HG03378 (cell line): ENCODE measurements at regions not wholly inside any gene's neighbourhood (a gene's known extent, or its start where the extent isn't known, plus 50 kb on each side); places are given as distances from the start of the nearest gene placed in this dataset.

ENCODE experiments used
- ATAC-seq: cut with Tn5 transposase; IDR thresholded peaks from one replicate; pipeline ENCODE4 v1.9.1; 2021; ENCODE audit warnings: mild to moderate bottlenecking, moderate library complexity; ENCODE audit not compliant: unreplicated experiment

DNA sequence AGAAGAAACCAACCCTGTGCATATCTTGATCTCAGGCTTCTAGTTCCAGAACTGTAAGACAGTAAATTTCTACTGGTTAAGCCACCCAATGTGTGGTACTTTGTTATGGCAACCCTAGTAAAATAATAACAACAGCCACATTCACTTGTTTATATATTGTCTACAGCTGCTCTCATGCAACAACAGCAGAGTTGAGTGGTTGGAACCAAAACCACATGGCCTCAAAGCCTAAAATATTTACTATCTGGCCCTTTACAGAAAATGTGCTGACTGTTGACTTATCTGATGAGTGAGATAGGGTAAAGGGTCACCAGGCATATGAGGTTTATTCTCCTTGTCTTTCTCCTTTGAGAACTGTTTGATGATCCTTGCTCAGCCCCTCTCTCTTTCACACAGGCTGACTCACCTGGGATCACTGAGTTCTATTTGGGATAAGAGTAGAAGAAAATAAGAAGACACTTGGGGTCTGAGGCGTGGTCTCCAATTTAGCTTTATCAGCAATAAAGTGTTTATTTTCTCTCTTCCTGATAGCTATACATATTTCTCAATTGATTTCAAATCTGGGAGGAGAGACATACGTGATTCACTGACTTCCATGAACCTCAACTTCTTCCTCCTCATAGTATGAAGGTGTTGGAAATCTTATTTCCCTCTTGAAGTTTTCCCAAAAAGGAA is 227.5 kb upstream of the STARD13 start:
- ATAC-seq = no peak

DNA sequence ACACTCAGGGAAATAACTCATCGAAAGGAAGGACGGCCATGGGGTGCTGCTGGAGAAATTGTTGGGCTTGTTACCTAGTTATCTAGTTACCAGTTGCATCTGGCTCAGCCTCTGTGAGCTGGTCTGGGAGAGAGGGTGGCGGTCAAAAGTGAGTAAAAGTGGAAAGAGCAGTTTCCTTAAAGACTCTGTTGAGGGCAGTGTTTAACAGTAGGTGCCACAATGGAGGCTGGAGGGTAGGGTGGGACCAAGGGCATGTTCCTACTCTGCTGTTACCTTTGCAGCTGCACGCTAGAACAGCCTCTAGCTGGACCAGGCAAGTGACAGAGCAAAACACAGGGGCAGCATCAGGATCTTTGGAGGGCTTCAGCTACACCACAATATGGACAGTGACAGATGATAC is 228.8 kb upstream of the STARD13 start:
- no peak for ATAC-seq

DNA sequence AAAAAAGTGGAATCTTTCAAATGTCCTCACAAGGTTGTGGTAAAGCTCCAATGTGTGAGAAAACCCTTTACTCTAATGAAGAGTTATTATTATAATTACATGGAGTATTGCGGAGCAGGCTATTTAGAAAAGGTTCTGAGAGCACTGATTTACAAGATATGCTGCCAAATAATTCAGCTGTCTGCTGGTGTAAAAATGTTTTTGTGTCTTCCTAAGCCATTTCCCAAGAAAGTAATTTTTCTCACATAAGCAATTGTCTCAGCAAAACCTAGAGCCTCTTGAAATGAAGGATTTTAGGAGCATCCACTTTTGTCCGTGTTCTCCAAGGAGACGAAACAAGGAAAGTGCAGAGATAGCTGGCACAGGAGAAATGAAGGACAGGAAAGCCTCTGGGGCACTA is 229.6 kb upstream of the STARD13 start:
- ATAC-seq = no peak

DNA sequence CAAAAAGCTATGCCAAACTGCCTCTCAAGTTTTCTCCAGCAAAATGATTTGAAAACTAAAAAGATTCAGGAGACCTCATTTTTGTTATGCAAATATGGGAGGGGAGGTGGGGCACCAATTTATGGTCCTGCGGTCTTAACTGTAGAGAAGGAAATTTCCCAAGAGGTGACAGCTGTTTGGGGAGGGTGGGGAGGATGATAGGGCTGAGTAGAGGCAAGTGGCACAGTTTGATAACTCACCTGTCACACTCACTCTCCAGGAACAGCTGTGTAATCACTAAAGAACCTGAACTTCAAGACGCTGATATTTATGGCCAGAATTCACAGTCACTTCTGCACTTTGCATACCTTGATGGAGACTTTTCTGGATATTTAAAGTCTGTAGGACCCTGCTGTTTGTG is 232.9 kb upstream of the STARD13 start:
- no peak for ATAC-seq

DNA sequence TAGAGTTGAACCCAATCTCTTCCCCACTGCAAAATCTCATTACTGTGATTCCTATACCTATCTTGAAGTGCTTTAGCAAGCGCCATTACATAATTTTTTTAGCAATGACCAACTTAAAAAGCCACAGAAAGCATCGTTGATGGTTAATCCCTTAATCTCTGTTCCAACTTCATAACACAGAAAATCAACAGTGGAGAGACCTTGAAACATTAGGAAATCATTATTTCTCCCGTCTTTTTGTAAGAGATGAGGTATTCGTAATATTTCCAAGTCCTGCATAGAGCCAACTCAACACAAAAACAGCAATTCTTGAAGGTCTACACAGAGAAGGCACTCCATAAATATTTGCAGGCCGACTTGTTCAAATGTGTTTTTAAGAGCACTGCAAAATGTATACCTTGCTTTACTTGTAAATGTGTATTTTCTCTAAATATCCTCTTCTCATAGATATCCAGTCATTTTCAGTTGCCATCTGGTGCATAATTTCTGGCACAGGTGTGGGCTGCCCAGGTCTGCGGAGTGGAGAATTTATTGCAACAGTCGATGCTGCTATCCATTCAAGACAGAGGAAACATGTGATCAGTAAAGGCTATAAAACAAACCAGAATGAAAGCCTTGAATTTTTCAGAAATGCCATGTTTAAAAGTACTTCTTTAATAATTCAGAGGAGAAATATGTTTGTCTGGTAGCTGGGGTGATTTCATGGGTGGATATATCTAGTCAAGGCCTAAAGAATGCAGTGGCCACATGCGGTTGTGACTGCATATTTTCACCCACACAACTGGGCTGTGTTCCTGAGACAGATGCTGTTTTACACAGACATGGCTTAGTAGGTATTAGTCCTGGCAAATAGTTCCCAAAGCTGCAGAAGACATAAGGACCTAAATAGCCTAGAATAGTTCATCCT is 234.3 kb upstream of the STARD13 start:
- ATAC-seq = no peak

DNA sequence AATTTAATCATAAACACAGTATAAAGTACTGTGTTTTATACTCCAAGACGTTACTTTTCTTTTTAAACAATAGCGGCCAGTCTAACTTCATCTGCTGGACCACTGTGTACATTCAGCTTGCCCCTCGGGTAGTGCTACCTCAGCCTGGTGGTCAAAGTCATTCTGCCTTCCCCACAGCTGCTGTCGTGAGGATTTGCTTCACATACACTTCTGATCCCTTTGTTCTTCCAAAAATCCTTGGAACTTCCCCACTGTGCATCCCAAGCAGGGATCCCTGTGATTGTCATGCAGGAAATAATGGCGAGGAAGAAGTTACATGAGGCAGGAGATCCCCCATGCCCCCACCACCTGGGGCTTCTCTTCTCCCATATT is 234.9 kb upstream of the STARD13 start:
- ATAC-seq = no peak

DNA sequence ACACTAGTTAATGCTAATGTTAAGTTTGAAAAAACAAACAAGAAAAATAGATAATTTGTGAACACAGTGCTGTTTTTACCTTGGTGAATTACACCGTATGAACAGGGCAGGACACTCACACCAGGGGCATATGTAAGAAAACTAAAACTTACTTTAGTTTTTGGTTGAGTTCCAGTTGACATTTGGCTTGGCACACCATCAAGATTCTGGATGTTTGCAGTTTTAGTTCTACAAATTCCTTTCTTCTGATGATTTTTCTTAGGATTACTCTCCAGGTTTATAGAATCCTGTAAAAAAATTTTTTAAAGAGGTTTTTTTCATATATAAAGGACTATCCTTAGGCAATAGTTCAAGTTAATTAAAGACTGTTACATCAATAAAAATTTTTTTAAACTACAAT is 238.5 kb upstream of the STARD13 start:
- no peak for ATAC-seq

DNA sequence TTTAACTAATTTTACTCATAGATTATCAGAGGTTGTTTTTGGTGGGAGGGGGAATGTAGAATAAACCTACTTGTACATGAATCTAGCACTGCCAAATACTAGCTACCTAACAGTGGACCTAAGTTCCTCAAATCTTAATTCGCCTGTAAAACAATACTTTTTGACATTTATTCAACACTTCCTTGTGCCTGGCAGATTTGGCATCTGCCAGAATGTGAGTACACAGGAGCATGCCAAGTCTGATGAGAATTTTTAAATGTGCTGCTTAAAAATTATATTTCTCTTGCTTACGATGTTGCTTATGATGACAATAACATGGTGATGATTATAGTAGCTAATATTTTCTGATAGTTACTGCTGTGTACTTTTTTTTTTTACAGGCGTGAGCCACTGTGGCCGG is 240.2 kb upstream of the STARD13 start:
- no peak for ATAC-seq

DNA sequence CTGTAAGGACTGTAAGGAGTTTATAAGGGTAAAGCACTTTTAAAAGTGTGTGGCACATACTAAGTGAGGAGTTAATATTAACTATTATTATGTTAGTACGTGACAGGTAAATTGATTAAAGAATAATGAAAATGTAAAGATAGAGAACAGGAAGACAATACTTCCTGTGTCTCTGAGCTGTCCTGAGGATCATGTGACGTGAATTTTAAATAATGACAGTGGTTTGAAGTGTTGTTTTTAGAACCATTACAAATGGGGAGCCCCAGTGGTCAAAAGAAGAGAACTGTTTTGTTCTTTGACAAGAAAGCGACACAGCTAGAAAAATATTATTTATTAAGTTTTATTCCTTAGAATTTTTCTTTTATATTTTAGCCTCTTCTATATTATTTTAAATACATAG is 241.2 kb upstream of the STARD13 start:
- no peak for ATAC-seq

DNA sequence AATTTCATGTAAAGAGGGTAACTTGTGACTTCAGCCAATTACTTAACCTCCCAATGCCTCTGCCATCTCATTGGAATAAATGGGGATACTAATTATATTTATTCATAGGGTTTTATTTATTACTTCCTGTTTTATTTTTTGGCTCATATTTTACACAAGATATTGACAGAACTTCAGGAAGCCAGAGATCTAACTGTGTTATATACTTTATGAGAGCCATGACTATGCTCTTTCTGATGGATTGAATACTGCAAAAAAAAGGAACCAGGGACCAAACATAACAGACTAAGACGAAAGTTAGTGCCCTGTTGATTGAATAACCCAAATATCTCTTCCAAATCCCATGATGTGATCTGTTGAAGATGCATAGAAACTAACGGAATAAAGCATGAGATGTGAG is 243.3 kb upstream of the STARD13 start:
- no peak for ATAC-seq

DNA sequence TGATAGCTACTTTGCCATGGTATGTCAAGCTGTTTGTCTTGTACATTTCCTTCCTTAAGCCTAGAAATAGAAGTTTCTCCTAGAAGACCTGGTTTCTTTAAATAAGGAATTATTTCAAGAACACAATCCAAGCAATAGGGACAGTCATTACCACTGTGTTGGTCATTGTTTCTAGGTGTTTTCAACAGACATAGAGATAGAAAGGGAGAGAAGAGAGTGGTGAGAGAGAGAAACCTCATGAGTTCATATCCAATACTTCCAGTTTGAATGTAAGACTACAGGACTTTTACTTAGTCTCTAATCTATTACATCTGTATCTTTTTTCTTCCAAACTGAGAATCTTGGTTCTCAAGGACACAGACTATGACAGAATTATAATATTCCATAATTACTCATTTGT is 245.9 kb upstream of the STARD13 start:
- ATAC-seq = no peak

DNA sequence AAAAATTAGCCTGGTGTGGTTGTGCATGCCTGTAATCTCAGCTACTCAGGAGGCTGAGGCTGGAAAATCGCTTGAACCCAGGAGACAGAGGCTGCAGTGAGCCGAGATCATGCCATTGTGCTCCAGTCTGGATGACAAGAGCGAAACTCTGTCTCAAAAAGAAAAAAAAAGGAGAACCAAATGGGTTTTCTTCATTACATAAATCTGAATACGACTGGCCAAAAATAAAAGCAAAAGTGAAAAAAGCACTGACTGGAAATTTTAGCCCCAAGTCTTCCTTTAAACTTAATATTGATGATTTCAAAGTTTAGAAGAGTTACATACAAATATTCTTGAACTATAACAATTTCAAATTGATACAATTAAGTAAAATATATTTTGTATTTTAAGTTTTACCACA is 249.5 kb upstream of the STARD13 start:
- ATAC-seq = no peak

DNA sequence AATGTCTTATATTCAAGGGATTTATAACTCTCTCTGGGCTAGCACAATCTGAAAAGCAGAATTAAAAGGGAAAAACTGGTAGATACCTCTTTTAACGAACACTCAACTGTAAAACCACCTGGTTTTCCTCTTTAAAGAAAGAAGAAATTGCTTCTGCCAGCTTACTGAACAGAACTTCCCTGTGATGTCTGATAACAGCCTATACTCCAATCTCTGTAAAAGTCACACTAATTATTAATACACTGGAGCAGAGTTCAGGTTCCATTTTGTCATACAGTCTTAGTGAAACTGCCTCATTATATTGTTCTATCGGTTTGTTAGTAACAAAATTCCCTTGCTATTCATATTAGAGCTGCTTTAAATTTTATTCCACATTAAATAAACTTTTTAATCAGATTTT is 251.0 kb upstream of the STARD13 start:
- ATAC-seq = no peak

DNA sequence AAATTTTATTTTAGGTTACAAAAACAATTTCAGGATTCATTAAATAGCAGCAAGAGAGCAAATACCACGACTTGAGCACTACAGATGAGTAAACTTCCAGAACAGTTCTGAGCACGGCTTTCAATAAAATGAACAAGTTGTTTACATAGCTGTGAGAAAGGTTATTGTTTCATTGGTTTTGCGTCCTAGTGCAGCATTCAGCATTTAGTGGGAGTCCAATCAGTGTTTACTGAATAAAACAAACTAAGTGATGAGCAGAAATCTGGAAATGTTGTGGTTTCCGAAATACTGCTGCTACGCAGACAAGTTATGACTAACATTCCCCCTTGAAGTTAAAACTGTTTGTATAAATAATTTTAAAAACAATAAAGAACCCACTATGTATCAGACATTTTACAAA is 251.5 kb upstream of the STARD13 start:
- ATAC-seq = no peak

DNA sequence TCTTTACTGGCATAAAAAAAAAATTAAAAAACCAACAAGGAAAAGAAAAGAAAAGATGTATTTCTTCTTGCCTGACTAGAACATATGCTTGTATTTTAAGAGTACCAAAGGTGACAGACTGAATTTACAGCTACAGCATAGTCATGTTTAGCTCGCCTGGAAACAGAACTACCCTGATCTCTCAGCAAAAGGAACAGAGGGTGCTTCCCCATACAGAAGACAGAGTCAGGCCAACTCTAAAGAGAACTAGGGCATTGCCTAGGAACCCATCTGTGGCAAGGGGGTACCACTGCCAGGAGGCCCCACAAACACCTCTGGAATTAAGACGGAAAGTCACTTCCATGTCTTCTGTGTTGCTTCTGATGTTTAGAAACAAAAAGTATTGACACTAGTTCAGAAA is 252.1 kb upstream of the STARD13 start:
- ATAC-seq = no peak

DNA sequence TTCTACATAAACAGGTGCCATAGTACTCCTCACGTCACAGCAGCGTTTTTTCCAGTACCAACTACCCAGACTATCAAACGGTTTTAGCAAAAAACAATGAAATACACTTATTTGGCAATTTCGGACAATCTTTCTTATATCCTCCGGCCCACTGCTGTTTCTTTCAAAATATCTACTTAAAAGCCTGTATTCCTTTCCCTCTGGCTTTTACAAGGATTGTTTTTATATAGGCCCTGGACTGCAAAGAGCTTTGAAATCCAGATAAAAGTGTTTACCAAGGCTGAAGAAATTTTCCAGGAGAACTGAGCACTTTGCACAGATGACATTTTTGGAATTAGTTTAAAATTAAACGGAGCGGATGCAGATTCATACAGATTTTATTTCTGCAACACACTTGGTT is 255.9 kb upstream of the STARD13 start:
- no peak for ATAC-seq

DNA sequence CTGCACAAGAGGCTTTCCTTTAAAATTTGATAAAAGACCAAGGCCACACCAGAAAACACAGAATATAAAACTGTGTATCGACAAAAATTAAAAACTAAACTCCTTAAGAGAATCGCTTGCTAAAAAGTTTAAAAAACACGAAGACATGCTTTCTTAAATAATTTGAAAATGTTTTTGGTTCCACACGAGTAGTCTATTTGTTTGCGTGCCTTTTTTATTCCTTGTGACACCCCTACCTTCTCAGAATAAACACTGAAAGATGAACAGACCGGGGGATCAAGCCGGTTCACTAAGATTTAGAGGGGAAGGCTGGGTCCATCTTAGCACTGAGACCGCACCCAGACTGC is 256.4 kb upstream of the STARD13 start:
- no peak for ATAC-seq

DNA sequence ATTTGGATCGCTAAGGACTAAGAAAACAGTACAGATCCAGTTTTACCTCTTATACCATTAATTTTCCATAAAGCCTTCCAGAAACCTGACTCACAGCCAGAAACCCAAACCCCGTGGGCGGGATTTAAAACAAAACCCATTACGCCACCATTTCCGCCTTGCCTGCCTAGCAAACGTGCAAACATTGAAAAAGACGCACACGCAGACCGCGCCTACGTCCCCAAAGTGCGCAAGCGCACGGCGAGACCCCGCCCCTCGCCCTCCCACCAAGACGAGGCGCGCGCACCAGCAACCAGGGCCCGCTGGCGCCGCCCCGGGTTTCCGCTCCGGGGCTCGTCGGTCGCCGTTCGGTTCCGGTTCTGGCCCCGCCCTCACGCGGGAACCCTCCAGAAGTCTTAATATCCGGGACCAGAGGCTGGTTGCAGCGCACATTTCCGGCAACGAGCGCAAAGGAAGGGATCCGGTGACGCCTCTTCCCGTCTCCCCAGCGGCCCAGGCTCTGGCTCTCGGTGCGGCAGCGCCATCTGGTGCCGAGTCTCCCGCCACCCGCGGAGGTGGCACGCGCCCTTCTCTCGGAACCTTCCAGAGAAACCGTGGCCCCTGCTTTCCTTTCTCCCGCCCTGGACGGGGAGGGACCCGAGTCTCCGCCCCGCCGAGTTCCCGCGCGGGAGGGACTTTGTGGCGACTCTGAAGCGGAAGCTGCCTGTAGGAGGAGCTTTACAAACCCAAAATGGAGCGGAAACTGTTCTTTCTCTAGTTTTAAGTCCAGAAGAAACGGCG is 256.9 kb upstream of the STARD13 start:
- ATAC-seq = peak; percentile 84

DNA sequence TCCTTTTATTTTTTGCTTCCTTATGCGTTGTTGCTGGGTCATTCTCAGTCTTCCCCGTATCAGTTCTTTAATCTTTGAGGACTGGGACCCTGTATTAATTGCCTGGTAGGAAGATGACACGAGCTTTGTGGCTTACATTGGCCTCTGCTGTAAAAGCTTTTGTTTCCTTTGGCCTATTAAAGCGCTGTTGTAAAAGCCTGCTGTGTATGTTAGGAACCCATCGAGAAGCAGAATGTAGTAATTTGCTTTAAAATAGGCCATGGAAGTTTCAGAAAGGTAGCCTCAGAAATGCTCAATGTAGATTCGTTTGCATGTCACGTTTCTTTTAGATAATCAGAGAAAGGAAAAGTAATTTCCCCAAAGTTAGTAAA is 257.5 kb upstream of the STARD13 start:
- peak; percentile 8 for ATAC-seq

DNA sequence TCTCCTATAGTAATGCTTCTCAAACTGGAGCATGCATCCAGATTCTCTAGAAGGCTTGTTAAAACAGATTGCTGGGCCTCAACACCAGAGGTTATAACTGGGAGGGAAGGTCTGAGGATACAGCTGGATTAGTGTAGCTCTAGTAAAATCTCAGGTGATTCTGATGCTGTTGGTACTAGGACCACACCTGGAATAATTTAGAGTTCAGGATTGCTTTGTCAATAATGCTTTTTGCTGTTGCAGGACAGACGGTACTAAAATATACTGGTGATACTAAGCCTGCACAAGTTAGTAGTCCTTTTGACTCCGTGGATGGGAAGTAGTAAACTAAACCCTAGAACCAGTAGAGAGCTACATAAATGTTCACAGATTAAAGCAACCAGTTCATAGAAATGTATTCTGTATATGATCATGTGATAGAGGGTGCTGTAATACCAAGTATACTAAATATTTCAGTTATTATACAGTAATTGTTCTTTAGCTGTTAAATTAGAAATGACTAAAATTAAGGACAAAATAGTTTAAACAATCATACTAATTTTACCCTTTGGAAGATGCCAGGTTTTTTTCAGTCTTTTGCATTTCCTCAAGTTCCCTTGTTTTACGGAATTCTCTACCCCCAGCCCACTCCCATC is 258.2 kb upstream of the STARD13 start:
- ATAC-seq = no peak

DNA sequence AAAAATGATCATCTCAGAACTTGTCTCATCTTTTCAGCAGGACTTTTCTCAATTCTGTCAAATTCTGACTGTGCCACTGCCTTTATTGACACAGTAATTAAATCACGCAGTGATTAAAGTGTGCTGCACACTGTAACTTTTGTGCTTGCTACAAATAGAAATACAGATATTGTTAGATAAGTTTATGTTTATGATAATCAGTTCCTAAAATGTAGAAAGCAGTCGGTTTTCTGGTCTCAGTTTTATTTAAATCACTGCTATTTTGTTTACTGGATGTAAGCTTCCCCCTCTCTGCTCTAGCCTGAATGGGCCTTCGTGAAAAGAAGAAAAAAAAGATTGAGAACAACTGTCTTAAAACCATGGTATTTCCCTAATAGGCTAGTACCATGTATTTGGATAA is 258.8 kb upstream of the STARD13 start:
- ATAC-seq = no peak

DNA sequence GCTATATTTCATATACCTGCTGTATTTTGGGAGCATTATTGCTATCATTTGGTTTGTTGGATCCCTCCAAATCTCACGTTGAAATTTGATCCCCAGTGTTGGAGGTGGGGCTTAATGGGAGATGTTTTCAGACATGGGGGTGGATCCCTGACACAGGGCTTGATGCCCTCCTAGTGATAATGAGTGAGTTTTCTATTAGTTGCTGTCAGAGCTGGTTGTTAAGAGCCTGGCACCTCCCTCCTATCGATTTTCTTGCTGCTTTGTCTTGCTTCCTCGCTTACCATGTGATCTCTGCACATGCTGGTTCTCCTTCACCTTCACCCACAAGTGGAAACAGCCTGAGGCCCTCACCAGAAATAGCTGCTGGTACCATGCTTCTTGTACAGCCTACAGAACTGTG is 259.9 kb upstream of the STARD13 start:
- ATAC-seq = no peak
